ENCODE measurements at regions not wholly inside any gene's neighbourhood (a gene's known extent, or its start where the extent isn't known, plus 50 kb on each side); places are given as distances from the start of the nearest gene placed in this dataset.

GRCh38 chrX:104335756-104336155 lies 81.0 kb upstream of the ESX1 start:
- Histone ChIP-seq H3K27me3 (peaks cover 41% of the 10 kb centered on the region), H3K9me3 (ENCODE audit: low read depth) (no peaks in the 10 kb centered on the region), H3K4me1 (ENCODE audit: low read depth) (no peaks in the 10 kb centered on the region), H3K4me3 (no peak overlapping the region), H3K27ac (no peak overlapping the region), H3K36me3 (no peaks in the 10 kb centered on the region)
- no peak for TF ChIP-seq CTCF (IDR thresholded peaks at IDR 0.05; ENCODE audit: low read depth, low read length)
- peak in 1 of 2 donors; percentile 71 for DNase-seq (ENCODE audit: low read depth in 1 of 2, low spot score in 1 of 2)

GRCh38 chrX:104334971-104335370 lies 80.2 kb upstream of the ESX1 start:
- no peak overlapping the region for H3K27ac ChIP-seq
- no peak for TF ChIP-seq CTCF (IDR thresholded peaks at IDR 0.05; ENCODE audit: low read depth, low read length)
- no peaks in the 10 kb centered on the region for H3K4me1 ChIP-seq (ENCODE audit: low read depth)
- H3K4me3 ChIP-seq, result no peak overlapping the region
- H3K9me3 ChIP-seq (ENCODE audit: low read depth), result no peaks in the 10 kb centered on the region
- H3K36me3 ChIP-seq, result no peaks in the 10 kb centered on the region
- DNase-seq (ENCODE audit: low read depth in 1 of 2, low spot score in 1 of 2), result no peak
- H3K27me3 ChIP-seq, result peaks cover 41% of the 10 kb centered on the region

GRCh38 chrX:104330966-104331365 lies 76.2 kb upstream of the ESX1 start:
- Histone ChIP-seq H3K9me3 (ENCODE audit: low read depth) (no peaks in the 10 kb centered on the region), H3K27ac (no peak overlapping the region), H3K36me3 (no peaks in the 10 kb centered on the region), H3K4me1 (ENCODE audit: low read depth) (no peaks in the 10 kb centered on the region), H3K27me3 (peaks cover 23% of the 10 kb centered on the region), H3K4me3 (no peak overlapping the region)
- no peak for TF ChIP-seq CTCF (IDR thresholded peaks at IDR 0.05; ENCODE audit: low read depth, low read length)
- DNase-seq (ENCODE audit: low read depth in 1 of 2, low spot score in 1 of 2), result peak in 1 of 2 donors; percentile 31

DNA sequence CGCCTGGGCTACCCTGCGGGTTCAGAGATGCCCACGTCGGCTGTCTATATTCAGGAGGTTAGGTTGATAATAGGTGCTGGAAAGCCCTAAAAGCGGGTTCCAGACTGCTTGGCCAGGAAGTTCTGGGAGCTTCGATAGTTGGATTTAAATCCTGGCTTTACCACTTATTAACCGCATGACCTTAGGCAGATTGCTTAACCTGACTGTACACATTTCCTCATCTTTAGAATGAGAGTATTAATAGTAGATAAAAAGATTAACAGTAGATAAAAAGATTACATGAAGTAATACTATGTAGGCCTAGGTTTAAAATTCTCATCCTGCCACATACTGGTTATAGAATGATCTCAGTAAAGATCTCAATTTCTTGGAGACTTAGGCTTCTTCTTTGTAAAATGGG lies 75.0 kb upstream of the ESX1 start:
- Histone ChIP-seq H3K27me3 (peaks cover 22% of the 10 kb centered on the region), H3K9me3 (ENCODE audit: low read depth) (no peaks in the 10 kb centered on the region), H3K27ac (no peak overlapping the region), H3K36me3 (no peaks in the 10 kb centered on the region), H3K4me3 (no peak overlapping the region), H3K4me1 (ENCODE audit: low read depth) (no peaks in the 10 kb centered on the region)
- no peak for DNase-seq (ENCODE audit: low read depth in 1 of 2, low spot score in 1 of 2)
- TF ChIP-seq CTCF (IDR thresholded peaks at IDR 0.05; ENCODE audit: low read depth, low read length), result no peak

DNA sequence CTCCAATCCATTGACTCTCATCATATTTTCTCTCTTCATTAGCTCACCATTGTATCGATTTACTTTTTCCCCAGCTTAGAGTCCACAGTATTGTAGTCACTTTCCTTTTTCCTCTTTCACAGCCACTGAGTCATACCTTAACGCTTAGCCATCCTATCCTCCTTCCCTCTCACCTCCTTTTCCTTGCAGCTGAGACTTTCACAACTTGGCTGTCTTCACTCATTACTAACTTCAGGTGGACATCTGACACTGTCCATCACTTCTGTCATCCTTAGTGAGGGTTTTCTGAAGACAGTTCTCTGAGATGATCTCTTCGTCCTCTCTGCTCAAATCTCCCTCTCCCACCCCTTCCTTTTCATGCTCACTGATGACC lies 70.5 kb upstream of the ESX1 start:
- H3K27me3 ChIP-seq, result peaks cover 22% of the 10 kb centered on the region
- no peaks in the 10 kb centered on the region for H3K36me3 ChIP-seq
- H3K27ac ChIP-seq, result no peak overlapping the region
- H3K4me1 ChIP-seq (ENCODE audit: low read depth), result no peaks in the 10 kb centered on the region
- H3K4me3 ChIP-seq, result no peak overlapping the region
- no peak for DNase-seq (ENCODE audit: low read depth in 1 of 2, low spot score in 1 of 2)
- no peaks in the 10 kb centered on the region for H3K9me3 ChIP-seq (ENCODE audit: low read depth)
- no peak for TF ChIP-seq CTCF (IDR thresholded peaks at IDR 0.05; ENCODE audit: low read depth, low read length)

Data from cardiac muscle cell (in vitro differentiated cells and primary cell).